HG02610 (cell line): ENCODE measurements at regions not wholly inside any gene's neighbourhood (a gene's known extent, or its start where the extent isn't known, plus 50 kb on each side); places are given as distances from the start of the nearest gene placed in this dataset.
"Not testable (repeated sequence)": the region's sequence is repeated elsewhere in the genome, so short reads cannot be mapped to it uniquely, and the experiment has no call there.

Experiments used
- ATAC-seq: cut with Tn5 transposase; IDR thresholded peaks from one replicate; pipeline ENCODE4 v1.9.1; 2021; ENCODE audit warnings: mild to moderate bottlenecking, moderate library complexity; ENCODE audit not compliant: unreplicated experiment

DNA sequence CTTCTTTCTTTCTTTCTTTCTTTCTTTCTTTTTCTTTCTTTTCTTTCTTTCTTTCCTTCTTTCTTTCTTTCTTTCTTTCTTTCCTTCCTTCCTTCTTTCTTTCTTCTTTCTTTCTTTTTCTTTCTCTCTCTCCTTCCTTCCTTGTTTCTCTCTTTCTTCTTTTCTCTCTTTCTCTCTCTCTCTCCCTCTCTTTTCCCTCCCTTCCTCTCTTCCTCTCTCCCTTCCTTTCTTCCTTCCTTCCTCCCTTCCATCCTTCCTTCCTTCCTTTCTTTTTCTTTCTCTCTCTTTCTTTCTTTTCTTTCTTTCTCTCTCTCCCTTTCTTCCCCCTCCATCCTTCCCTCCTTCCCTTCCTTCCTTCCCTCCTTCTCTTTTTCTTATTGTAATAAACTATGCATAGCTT lies 105.5 kb downstream of the ZBTB18 start:
- not testable (repeated sequence) for ATAC-seq

- no peak for ATAC-seq
These were observed 106.8 kb downstream of the ZBTB18 start for GRCh38 chr1:244157731-244158438.

GRCh38 chr1:244159646-244160045 lies 108.6 kb downstream of the ZBTB18 start:
- ATAC-seq = no peak

- no peak for ATAC-seq
These were observed 109.6 kb downstream of the ZBTB18 start for GRCh38 chr1:244160455-244161235.

- ATAC-seq = no peak
These were observed 110.1 kb downstream of the ZBTB18 start for GRCh38 chr1:244161236-244161510.

DNA sequence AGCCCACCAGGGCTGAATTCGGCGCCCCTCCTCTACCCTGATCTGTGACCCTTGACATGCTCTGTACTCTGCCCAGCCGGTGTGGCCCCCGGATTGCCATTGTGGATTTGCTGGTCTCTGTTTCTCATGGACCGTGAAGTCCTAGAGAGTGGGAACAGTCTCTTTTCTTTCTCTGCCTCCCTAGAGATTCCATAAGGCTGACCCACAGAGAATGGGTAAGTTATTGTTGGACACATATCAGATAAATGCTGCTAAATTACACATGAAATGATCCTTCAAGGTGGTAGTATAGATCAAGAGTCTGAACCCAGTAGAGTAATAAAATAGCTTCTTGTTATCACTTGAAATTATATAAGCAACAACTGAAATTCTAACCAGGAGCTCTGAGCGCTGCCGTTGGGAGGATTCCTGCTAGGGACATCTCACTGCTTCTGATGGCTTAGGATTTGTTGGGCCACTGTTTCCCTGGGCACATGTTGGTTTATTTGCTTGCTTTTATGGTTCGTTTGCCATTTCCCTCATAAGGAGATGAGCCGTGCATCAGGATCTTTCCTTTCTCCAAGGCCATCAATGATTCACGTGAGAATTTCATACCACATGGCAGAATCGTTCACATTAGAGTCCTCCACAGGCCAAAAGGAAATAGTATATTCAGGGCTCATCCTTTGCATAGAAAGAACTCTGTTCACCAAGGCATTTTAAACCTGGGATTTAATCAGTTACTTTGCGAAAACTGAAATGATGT lies 111.9 kb downstream of the ZBTB18 start:
- ATAC-seq = no peak

DNA sequence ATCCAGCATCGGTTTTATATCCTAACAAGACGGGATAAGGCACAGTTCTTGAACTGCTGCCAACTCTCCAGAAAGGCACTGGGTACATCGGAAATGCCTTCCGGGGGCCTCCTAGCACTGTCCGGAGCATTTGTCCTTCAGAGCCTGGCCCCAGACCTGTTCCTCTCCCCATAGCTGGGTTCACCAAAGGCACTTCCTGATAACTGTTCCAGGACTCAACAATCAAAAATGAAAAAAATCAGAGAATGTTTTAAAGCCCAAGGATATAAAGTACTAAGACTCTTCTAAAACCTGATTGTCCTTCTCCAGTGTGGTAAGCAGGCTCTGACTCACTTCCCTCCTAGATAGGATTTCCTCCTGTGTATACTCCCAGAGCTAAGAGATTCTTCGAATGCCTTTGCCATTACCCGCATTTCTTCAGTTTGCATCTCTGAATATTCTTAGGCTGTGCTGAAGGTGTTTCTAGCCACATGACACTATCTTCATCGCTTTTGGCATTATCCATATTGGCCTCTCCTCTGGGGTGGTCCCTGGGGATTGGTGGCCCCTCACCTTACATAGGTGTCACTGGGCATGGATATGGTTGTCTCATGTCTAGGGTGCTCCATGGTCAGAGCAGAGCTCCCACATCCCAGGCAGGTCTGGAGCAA lies 112.9 kb downstream of the ZBTB18 start:
- ATAC-seq = no peak

DNA sequence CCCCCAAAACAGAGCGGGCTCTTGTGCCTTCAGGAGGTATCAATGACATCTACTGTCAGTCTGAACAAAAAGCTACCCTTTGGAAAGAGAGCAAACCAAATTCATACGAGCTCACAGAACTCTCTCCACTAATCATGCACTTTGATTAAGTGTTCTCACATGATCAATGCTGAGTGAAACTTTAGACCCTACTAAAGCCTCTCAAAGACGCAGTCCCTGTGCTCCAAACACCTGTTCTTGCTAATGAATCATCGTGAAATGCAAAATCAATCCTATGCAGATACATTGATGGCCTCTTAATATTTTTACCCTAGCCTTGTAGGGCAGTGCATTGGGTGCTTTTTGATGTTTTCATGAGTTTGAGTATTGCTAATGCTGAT lies 113.4 kb downstream of the ZBTB18 start:
- no peak for ATAC-seq

GRCh38 chr1:244165021-244165420 lies 113.9 kb downstream of the ZBTB18 start:
- ATAC-seq = no peak

DNA sequence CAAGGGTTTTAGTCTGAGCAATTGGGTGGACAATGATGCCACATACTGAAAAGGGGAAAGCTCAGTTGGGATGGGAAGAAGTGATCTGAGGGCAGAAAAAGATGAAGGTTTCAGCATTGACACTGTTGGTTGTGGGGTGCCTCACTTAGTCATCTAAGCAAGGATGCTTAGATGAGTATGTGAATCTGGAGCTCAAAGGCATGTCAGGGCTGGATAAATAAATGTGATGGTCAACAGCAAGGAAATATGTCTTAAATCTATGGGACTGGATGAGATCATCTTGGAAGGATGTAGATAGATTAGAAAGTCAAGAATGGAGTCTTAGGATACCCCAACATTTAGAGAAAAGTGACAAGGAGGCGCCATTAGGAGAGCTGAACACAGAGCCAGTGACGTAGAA lies 114.6 kb downstream of the ZBTB18 start:
- no peak for ATAC-seq

- ATAC-seq = no peak
These were observed 120.3 kb downstream of the ZBTB18 start for GRCh38 chr1:244171241-244171985.

GRCh38 chr1:244173240-244173639 lies 122.2 kb downstream of the ZBTB18 start:
- ATAC-seq = no peak

- no peak for ATAC-seq
These were observed 122.7 kb downstream of the ZBTB18 start for GRCh38 chr1:244173769-244174168.

DNA sequence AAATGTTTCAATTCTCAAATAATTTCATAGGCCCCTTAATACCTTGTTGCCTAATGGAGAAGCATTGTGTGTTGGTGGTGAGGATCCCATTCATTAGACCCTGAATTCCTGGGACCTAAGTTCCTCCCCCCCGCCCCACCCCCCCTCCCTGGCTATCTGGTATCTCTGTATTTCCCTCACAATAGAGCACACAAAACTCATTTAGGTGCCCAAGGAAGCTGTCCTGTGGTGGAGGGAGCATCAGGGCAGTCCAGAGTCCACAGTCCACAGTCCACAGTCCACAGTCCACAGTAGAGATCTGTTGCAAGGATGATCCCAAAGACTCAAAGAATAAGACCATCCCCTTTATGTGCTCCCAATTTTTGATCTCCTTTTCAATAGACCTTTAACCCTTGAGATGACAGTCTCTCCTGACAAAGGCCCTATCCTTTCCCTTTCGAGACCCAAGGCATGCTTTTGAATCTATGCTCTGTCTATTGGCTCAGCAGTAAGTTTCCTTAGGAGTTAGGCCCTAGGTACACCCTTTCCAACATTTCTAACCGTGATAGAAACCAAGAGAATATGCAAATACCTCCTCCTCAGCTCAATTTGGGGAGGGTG lies 123.9 kb downstream of the ZBTB18 start:
- no peak for ATAC-seq

GRCh38 chr1:244176201-244176600 lies 125.1 kb downstream of the ZBTB18 start:
- no peak for ATAC-seq

GRCh38 chr1:244180256-244180655 lies 129.2 kb downstream of the ZBTB18 start:
- ATAC-seq = no peak

DNA sequence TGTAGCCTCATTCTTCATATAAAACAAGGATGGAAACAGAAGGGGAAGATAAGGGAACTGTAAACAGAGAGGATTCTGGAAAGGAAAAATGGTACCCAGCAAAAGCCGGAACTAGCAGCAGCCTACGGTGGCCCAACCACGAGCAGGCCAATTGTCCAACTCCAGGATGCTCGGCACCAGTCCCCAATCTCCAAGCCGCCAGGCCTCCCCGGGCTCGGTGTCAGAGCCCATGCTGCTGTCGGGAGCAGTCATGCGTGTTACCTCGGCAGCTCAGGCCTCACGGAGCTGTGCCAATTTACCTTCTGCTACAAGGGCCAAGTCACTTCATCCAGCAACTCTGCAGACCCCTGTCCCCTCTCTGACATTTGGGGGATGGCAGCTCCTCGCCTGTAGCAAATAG lies 130.8 kb downstream of the ZBTB18 start:
- ATAC-seq = no peak

DNA sequence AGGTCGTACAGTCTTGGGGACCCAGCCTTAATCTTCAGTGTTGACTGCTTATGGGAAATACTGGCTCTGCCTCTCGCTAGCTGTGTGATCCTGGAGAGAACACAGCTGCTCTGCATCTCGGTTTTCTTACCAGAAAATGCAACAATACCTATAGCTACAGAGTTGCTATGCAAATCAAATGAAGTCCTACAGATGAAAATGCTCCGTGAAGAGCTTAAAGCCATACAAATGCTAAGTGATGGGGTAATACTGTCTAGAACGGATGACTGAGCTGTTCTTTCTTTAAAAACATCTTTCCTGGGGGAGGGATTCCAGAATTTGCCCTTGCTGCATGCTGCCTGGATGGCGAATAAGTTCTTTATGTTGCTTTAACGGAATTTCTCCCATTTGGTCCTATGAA lies 132.0 kb downstream of the ZBTB18 start:
- no peak for ATAC-seq

GRCh38 chr1:244186372-244186771 lies 135.3 kb downstream of the ZBTB18 start:
- no peak for ATAC-seq

DNA sequence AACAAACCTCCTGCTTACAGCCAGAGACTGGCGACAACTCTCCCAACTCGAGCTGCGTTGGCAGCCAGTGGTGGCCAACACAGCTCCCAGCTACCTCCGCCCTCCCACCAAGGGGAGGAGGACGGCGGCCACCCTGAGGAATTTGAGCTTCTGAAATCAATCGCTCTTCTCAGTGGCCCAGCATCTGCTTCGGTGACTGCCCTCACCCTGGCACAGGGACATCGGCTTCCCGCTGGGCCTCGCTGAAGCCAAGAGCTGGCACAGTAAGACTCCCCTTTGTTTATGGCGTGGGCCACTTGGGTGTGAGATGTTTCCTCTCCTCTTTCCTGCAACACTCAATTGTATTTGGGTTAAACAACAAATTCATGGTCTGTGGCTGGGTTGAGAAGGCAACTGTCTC lies 136.2 kb downstream of the ZBTB18 start:
- no peak for ATAC-seq
